GM12892 (cell line): ENCODE measurements at regions not wholly inside any gene's neighbourhood (a gene's known extent, or its start where the extent isn't known, plus 50 kb on each side); places are given as distances from the start of the nearest gene placed in this dataset.

Experiments used
- POLR2A ChIP-seq: IDR thresholded peaks from 2 replicates; pipeline ENCODE4 v1.6.1; 2011; ENCODE audit warnings: low read depth, low read length, control low read depth
- POLR2AphosphoS5 ChIP-seq: IDR thresholded peaks from 2 replicates; pipeline ENCODE4 v1.6.1; 2011; ENCODE audit warnings: low read depth, low read length, control low read depth
- TAF1 ChIP-seq: IDR thresholded peaks from 2 replicates; pipeline ENCODE4 v1.6.1; 2011; ENCODE audit warnings: low read depth, mild to moderate bottlenecking, control low read depth, low read length, borderline replicate concordance

- TF ChIP-seq POLR2A (no peak), TAF1 (no peak), POLR2AphosphoS5 (no peak)
Measured at GRCh38 chr9:80117031-80117430, 545.3 kb downstream of the TLE4 start.
